ENCODE measurements at regions not wholly inside any gene's neighbourhood (a gene's known extent, or its start where the extent isn't known, plus 50 kb on each side); places are given as distances from the start of the nearest gene placed in this dataset.

- TF ChIP-seq CTCF (IDR thresholded peaks at IDR 0.05) (no peak), POLR2AphosphoS5 (IDR thresholded peaks at IDR 0.05; ENCODE audit: low read depth, low read length) (no peak), SIN3A (IDR thresholded peaks at IDR 0.05; ENCODE audit: borderline replicate concordance, insufficient read depth, low read depth, low read length) (no peak), REST (IDR thresholded peaks at IDR 0.05; ENCODE audit: insufficient read depth in 1 of 2, low read depth in 2 of 2, low read length in 1 of 2) (no peak)
These were observed 87.8 kb upstream of the DYNC1I1 start for GRCh38 chr7:95684505-95684904.
